SK-N-SH (cell line): ENCODE measurements at regions not wholly inside any gene's neighbourhood (a gene's known extent, or its start where the extent isn't known, plus 50 kb on each side); places are given as distances from the start of the nearest gene placed in this dataset.
A peak's percentile ranks its signal among the peaks of the same experiment; 100 is the strongest.

Source experiments
- CTCF ChIA-PET: fragments of 300-600, 350-600 bp; formaldehyde crosslinking; extraction: SDS; loops from one replicate; lab custom pipeline; 2021; lab: Yijun Ruan, JAX
- POLR2A ChIA-PET: fragments of 350-600 bp; sonication (Branson Sonifier 250); formaldehyde crosslinking; extraction: SDS; loops from one replicate; lab custom pipeline; 2020; ENCODE audit warnings: antibody characterized with exemption, inconsistent platforms; lab: Yijun Ruan, JAX
- DNase-seq: peaks from one replicate; pipeline ENCODE4 v3.0.0; 2012
- H2AFZ ChIP-seq: fragments of 200-600 bp; sonication (generic); 2 replicates; pipeline ENCODE4 v1.8.1; 2016; ENCODE audit warnings: antibody characterized with exemption, mild to moderate bottlenecking, low read depth
- H3F3A ChIP-seq: fragments of 200-600 bp; sonication (generic); replicated peaks from 2 replicates; pipeline ENCODE3; 2016; ENCODE audit warnings: antibody characterized with exemption, mild to moderate bottlenecking; ENCODE audit not compliant: insufficient read depth
- H3K27ac ChIP-seq, 2 experiments: fragments of 200-500 bp in 1 of 2; fragments of 200-600 bp in 1 of 2; sonication (Bioruptor generic) in 1 of 2; sonication (generic), shearing (Covaris generic) in 1 of 2; 2 replicates each; pipeline versions ENCODE4 v1.5.1 to v1.6.1; 2014 to 2016; ENCODE audit warnings: low read depth in 2 of 2, inconsistent platforms in 1 of 2, low read length in 1 of 2, mild to moderate bottlenecking in 1 of 2, mixed read lengths in 1 of 2
- H3K27me3 ChIP-seq: fragments of 200-600 bp; sonication (generic), shearing (Covaris generic); 2 replicates; pipeline ENCODE4 v1.6.1; 2016; ENCODE audit warnings: mixed run types; ENCODE audit not compliant: insufficient read depth
- H3K36me3 ChIP-seq, 2 experiments: fragments of 200-500 bp in 1 of 2; fragments of 200-600 bp in 1 of 2; sonication (Bioruptor generic) in 1 of 2; sonication (generic) in 1 of 2; replicated peaks in 1 of 2; 2 replicates each; pipeline versions ENCODE3 to v1.5.1; 2014 to 2016; ENCODE audit warnings: low read length in 1 of 2, mild to moderate bottlenecking in 1 of 2; ENCODE audit not compliant: insufficient read depth in 2 of 2, control insufficient read depth in 1 of 2
- H3K4me1 ChIP-seq, 2 experiments: fragments of 200-500 bp in 1 of 2; fragments of 200-600 bp in 1 of 2; sonication (Bioruptor generic) in 1 of 2; sonication (generic), shearing (Covaris generic) in 1 of 2; 2 replicates each; pipeline versions ENCODE4 v1.5.1 to v1.6.1; 2014 to 2016; ENCODE audit warnings: low read depth in 1 of 2, low read length in 1 of 2, mixed run types in 1 of 2; ENCODE audit not compliant: insufficient read depth in 2 of 2, control insufficient read depth in 1 of 2
- H3K4me2 ChIP-seq: fragments of 200-600 bp; sonication (generic), shearing (Covaris generic); 2 replicates; pipeline ENCODE4 v1.6.1; 2017; ENCODE audit warnings: mixed run types
- H3K4me3 ChIP-seq, 2 experiments: fragments of 200-500 bp in 1 of 2; fragments of 200-600 bp in 1 of 2; sonication (Bioruptor generic) in 1 of 2; sonication (generic), shearing (Covaris generic) in 1 of 2; 2 replicates each; pipeline versions ENCODE4 v1.5.1 to v1.8.1; 2014 to 2016; ENCODE audit warnings: low read depth in 2 of 2, inconsistent platforms in 1 of 2, low read length in 1 of 2, mild to moderate bottlenecking in 1 of 2, mixed read lengths in 1 of 2, moderate library complexity in 1 of 2
- H3K79me2 ChIP-seq: fragments of 200-600 bp; sonication (generic); 2 replicates; pipeline ENCODE4 v1.8.1; 2017; ENCODE audit warnings: mild to moderate bottlenecking; ENCODE audit not compliant: insufficient read depth
- H3K9ac ChIP-seq: fragments of 200-600 bp; sonication (generic); 2 replicates; pipeline ENCODE4 v1.6.1; 2017; ENCODE audit warnings: mixed run types
- H3K9me2 ChIP-seq: fragments of 200-600 bp; sonication (generic); 2 replicates; pipeline ENCODE4 v1.6.1; 2017; ENCODE audit warnings: mixed run types
- H3K9me3 ChIP-seq: fragments of 200-600 bp; sonication (generic); 2 replicates; pipeline ENCODE4 v1.6.1; 2017; ENCODE audit warnings: mixed run types, mild to moderate bottlenecking, moderate library complexity
- H4K20me1 ChIP-seq: fragments of 200-600 bp; sonication (generic); 2 replicates; pipeline ENCODE4 v1.6.1; 2017; ENCODE audit warnings: mild to moderate bottlenecking, mixed run types; ENCODE audit not compliant: insufficient read depth
- CHD2 ChIP-seq: fragments of 150-350 bp; IDR thresholded peaks from 2 replicates; pipeline ENCODE4 v1.6.1; 2018; ENCODE audit warnings: low read length; ENCODE audit not compliant: partially characterized antibody
- CTCF ChIP-seq: fragments of 200-600 bp; sonication (generic); IDR thresholded peaks from 2 replicates; pipeline ENCODE4 v1.6.1; 2017; ENCODE audit warnings: antibody characterized with exemption, mild to moderate bottlenecking, moderate library complexity
- EP300 ChIP-seq, 2 experiments: IDR thresholded peaks; 2 replicates each; pipeline versions ENCODE4 v1.4.0 to v1.6.1; 2012; ENCODE audit warnings: borderline replicate concordance in 1 of 2, low read depth in 1 of 2, low read length in 1 of 2
- EZH2phosphoT487 ChIP-seq: fragments of 200-600 bp; sonication (generic); IDR thresholded peaks from 2 replicates; pipeline ENCODE4 v1.6.1; 2017; ENCODE audit warnings: low read depth, mixed run types, mild to moderate bottlenecking, antibody characterized with exemption, moderate library complexity, borderline replicate concordance
- FOSL2 ChIP-seq: IDR thresholded peaks from 2 replicates; pipeline ENCODE4 v1.4.0; 2012; ENCODE audit warnings: low read depth, mild to moderate bottlenecking, moderate library complexity, borderline replicate concordance
- FOXJ3 ChIP-seq: sonication (generic); formaldehyde crosslinking; IDR thresholded peaks from 2 replicates; pipeline ENCODE4 v1.5.1; 2020; ENCODE audit warnings: mild to moderate bottlenecking, missing genetic modification reagents
- FOXM1 ChIP-seq: IDR thresholded peaks from 2 replicates; pipeline ENCODE4 v1.4.0; 2012; ENCODE audit warnings: low read depth, mild to moderate bottlenecking
- GABPA ChIP-seq: IDR thresholded peaks from 2 replicates; pipeline ENCODE4 v1.4.0; 2012; ENCODE audit warnings: low read depth, mild to moderate bottlenecking
- JUND ChIP-seq: IDR thresholded peaks from 2 replicates; pipeline ENCODE4 v1.4.0; 2012
- MEF2A ChIP-seq: IDR thresholded peaks from 2 replicates; pipeline ENCODE4 v1.4.0; 2012; ENCODE audit warnings: low read depth, borderline replicate concordance
- MXI1 ChIP-seq: IDR thresholded peaks from 2 replicates; pipeline ENCODE4 v1.6.1; 2012; ENCODE audit warnings: mild to moderate bottlenecking, low read depth, low read length, improper control_type of control experiment
- NFIC ChIP-seq: IDR thresholded peaks from 2 replicates; pipeline ENCODE4 v1.4.0; 2012; ENCODE audit warnings: borderline replicate concordance
- NRF1 ChIP-seq: IDR thresholded peaks from 2 replicates; pipeline ENCODE4 v1.6.1; 2012; ENCODE audit warnings: low read depth, mild to moderate bottlenecking, low read length
- RAD21 ChIP-seq: IDR thresholded peaks from 2 replicates; pipeline ENCODE4 v1.6.1; 2012; ENCODE audit warnings: mild to moderate bottlenecking, low read length
- RCOR1 ChIP-seq: fragments of 150-350 bp; IDR thresholded peaks from 2 replicates; pipeline ENCODE4 v1.6.1; 2017; ENCODE audit warnings: antibody characterized with exemption, low read length
- RFX5 ChIP-seq: IDR thresholded peaks from 2 replicates; pipeline ENCODE4 v1.6.1; 2012; ENCODE audit warnings: mild to moderate bottlenecking, improper control_type of control experiment, low read length
- SIN3A ChIP-seq: IDR thresholded peaks from 2 replicates; pipeline ENCODE4 v1.6.1; 2012; ENCODE audit warnings: low read depth, mild to moderate bottlenecking, low read length, moderate library complexity, borderline replicate concordance
- SMC3 ChIP-seq: IDR thresholded peaks from 2 replicates; pipeline ENCODE4 v1.6.1; 2012; ENCODE audit warnings: low read depth, low read length, improper control_type of control experiment
- USF2 ChIP-seq: fragments of 150-350 bp; IDR thresholded peaks from 2 replicates; pipeline ENCODE4 v1.6.1; 2017; ENCODE audit warnings: antibody characterized with exemption, low read length, low read depth, borderline replicate concordance
- WGBS: methylation state at CpG from one replicate; pipeline ENCODE4 v1.1.6; 2017; ENCODE audit warnings: low lambda C conversion rate; 5-methylcytosine and 5-hydroxymethylcytosine counted together
- TF ChIP-seq, protein P1 (sequence below): IDR thresholded peaks from 2 replicates; pipeline ENCODE4 v1.4.0; 2012; ENCODE audit warnings: low read depth
- TF ChIP-seq, protein P2 (sequence below): IDR thresholded peaks from 2 replicates; pipeline ENCODE4 v1.4.0; 2012; ENCODE audit warnings: low read depth, borderline replicate concordance

GRCh38 chr1:187691439-187691838 lies 862.7 kb downstream of the PLA2G4A start (continued):
- TF ChIP-seq, protein P1, sequence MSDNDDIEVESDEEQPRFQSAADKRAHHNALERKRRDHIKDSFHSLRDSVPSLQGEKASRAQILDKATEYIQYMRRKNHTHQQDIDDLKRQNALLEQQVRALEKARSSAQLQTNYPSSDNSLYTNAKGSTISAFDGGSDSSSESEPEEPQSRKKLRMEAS = peak; percentile 69; the same call in 1 of the 2 replicates
- TF ChIP-seq FOSL2 (peak; percentile 95), NRF1 (no peak), JUND (peak; percentile 97), FOXJ3 (CRISPR knock-in tag) (no peak), EZH2phosphoT487 (no peak), MEF2A (0 out of 2 replicates have a peak, but pooled peaks have one; percentile 22), FOXM1 (peak; percentile 64)
- TF ChIP-seq, protein P2, sequence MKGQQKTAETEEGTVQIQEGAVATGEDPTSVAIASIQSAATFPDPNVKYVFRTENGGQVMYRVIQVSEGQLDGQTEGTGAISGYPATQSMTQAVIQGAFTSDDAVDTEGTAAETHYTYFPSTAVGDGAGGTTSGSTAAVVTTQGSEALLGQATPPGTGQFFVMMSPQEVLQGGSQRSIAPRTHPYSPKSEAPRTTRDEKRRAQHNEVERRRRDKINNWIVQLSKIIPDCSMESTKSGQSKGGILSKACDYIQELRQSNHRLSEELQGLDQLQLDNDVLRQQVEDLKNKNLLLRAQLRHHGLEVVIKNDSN = no peak

- H3K4me3 ChIP-seq = no peak overlapping the region
- H3K27ac ChIP-seq = no peak overlapping the region
- H2AFZ ChIP-seq = no peak overlapping the region
- no peaks in the 10 kb centered on the region for H3K9me2 ChIP-seq
- CTCF ChIA-PET = no interaction called here
- 58% methylated on average over 5 of the region's 5 CpGs for WGBS
- DNase-seq = no peak
- no peak overlapping the region for H3K9ac ChIP-seq
- H3K4me1 ChIP-seq = peaks cover 4 to 20% of the 10 kb centered on the region in 2 experiments; a peak in 3 of 4 replicates
- H3K9me3 ChIP-seq = no peaks in the 10 kb centered on the region
- TF ChIP-seq EZH2phosphoT487 (no peak), RFX5 (no peak), RAD21 (no peak), EP300 (IDR thresholded peaks at IDR 0.05; ENCODE audit: borderline replicate concordance in 1 of 2, low read depth in 1 of 2, low read length in 1 of 2) (no peak), FOSL2 (no peak), FOXM1 (no peak), MEF2A (no peak), USF2 (no peak), NFIC (no peak), NRF1 (no peak), CHD2 (no peak), SMC3 (no peak), CTCF (no peak), RCOR1 (no peak), SIN3A (no peak), GABPA (no peak), MXI1 (no peak)
- TF ChIP-seq, protein P2 = no peak
- TF ChIP-seq, protein P1 = no peak
- TF ChIP-seq, all 33 proteins: peak for 0
- H3F3A ChIP-seq = peaks cover 31% of the 10 kb centered on the region
- no peak overlapping the region for H3K4me2 ChIP-seq
- H3K36me3 ChIP-seq = no peaks in the 10 kb centered on the region
- no peaks in the 10 kb centered on the region for H3K27me3 ChIP-seq
- H4K20me1 ChIP-seq = no peaks in the 10 kb centered on the region
- H3K79me2 ChIP-seq = no peaks in the 10 kb centered on the region
- POLR2A ChIA-PET = interaction anchor here (0.6 kb wide), 1 partner anchor 377 kb away, joined by 3 read pairs; no protein-coding TSS in a partner anchor
Observed at GRCh38 chr1:187692799-187693198, 864.0 kb downstream of the PLA2G4A start.
